ENCODE measurements at regions not wholly inside any gene's neighbourhood (a gene's known extent, or its start where the extent isn't known, plus 50 kb on each side); places are given as distances from the start of the nearest gene placed in this dataset.
"Not testable (repeated sequence)": the region's sequence is repeated elsewhere in the genome, so short reads cannot be mapped to it uniquely, and the experiment has no call there.

GRCh38 chr2:87325042-87325910 lies 303.6 kb upstream of the PLGLB1 start:
- DNase-seq; H3K9me3 ChIP-seq; H3K4me3 ChIP-seq; H3K4me1 ChIP-seq; FAIRE-seq; H3K27me3 ChIP-seq; intact Hi-C loops (cut with DNase I); H3K27ac ChIP-seq; H3K36me3 ChIP-seq: not testable (repeated sequence)
- peak in 2 of 4 donors; percentile 20 to 42 for ATAC-seq
- 56 to 60% methylated on average over 3 to 5 of the region's 12 CpGs for WGBS, 2 donors

GRCh38 chr2:87325911-87326294 lies 304.3 kb upstream of the PLGLB1 start:
- H3K36me3 ChIP-seq; H3K4me3 ChIP-seq; DNase-seq; ATAC-seq; intact Hi-C loops (cut with DNase I); H3K9me3 ChIP-seq; FAIRE-seq; H3K27me3 ChIP-seq; H3K27ac ChIP-seq; H3K4me1 ChIP-seq: not testable (repeated sequence)
- WGBS, 2 donors = 78 to 82% methylated on average over 2 of the region's 2 CpGs

- FAIRE-seq; H3K27ac ChIP-seq; intact Hi-C loops (cut with DNase I); H3K27me3 ChIP-seq; H3K36me3 ChIP-seq; H3K4me3 ChIP-seq; DNase-seq; H3K9me3 ChIP-seq; H3K4me1 ChIP-seq: not testable (repeated sequence)
- 73 to 84% methylated on average over 2 of the region's 3 CpGs for WGBS, 2 donors
- peak in 1 of 4 donors; percentile 23 for ATAC-seq
Observed at GRCh38 chr2:87326754-87327153, 305.1 kb upstream of the PLGLB1 start.

- intact Hi-C loops (cut with DNase I); H3K4me1 ChIP-seq; H3K4me3 ChIP-seq; H3K9me3 ChIP-seq; H3K27me3 ChIP-seq; DNase-seq; ATAC-seq; FAIRE-seq; H3K36me3 ChIP-seq; H3K27ac ChIP-seq: not testable (repeated sequence)
- WGBS, 2 donors = 63 to 72% methylated on average over 3 to 4 of the region's 4 CpGs
Observed at GRCh38 chr2:87327648-87328371, 306.2 kb upstream of the PLGLB1 start.

- ATAC-seq; H3K4me1 ChIP-seq; H3K9me3 ChIP-seq; H3K36me3 ChIP-seq; H3K27me3 ChIP-seq; FAIRE-seq; H3K27ac ChIP-seq; DNase-seq; H3K4me3 ChIP-seq; intact Hi-C loops (cut with DNase I): not testable (repeated sequence)
- WGBS, 2 donors = 89 to 94% methylated on average over 5 to 6 of the region's 7 CpGs
Observed at GRCh38 chr2:87329529-87329928, 307.9 kb upstream of the PLGLB1 start.

- FAIRE-seq; intact Hi-C loops (cut with DNase I); H3K4me1 ChIP-seq: not testable (repeated sequence)
Observed at GRCh38 chr2:87330486-87330885, 308.8 kb upstream of the PLGLB1 start.

GRCh38 chr2:87331940-87332583 lies 310.4 kb upstream of the PLGLB1 start:
- H3K36me3 ChIP-seq; intact Hi-C loops (cut with DNase I); H3K4me1 ChIP-seq; H3K27me3 ChIP-seq; H3K27ac ChIP-seq; H3K9me3 ChIP-seq; FAIRE-seq; DNase-seq; H3K4me3 ChIP-seq: not testable (repeated sequence)
- peak in 3 of 4 donors; percentile 67 to 77 (median 74) for ATAC-seq
- 49 to 66% methylated on average over 5 to 6 of the region's 6 CpGs for WGBS, 2 donors

More at GRCh38 chr2:87330486-87330885, 308.8 kb upstream of the PLGLB1 start:
- not testable (repeated sequence) for H3K4me3 ChIP-seq, H3K27ac ChIP-seq, H3K27me3 ChIP-seq, H3K36me3 ChIP-seq, DNase-seq, H3K9me3 ChIP-seq, ATAC-seq
- WGBS, 2 donors = no CpG with 5 or more reads among the region's 4 CpGs

- H3K9me3 ChIP-seq; ATAC-seq; DNase-seq; H3K27ac ChIP-seq; FAIRE-seq; H3K36me3 ChIP-seq; intact Hi-C loops (cut with DNase I); H3K4me1 ChIP-seq; H3K27me3 ChIP-seq; H3K4me3 ChIP-seq: not testable (repeated sequence)
- 59 to 60% methylated on average over 2 of the region's 2 CpGs for WGBS, 2 donors
Observed at GRCh38 chr2:87334888-87335287, 313.2 kb upstream of the PLGLB1 start.

GRCh38 chr2:87338998-87339397 lies 317.4 kb upstream of the PLGLB1 start:
- intact Hi-C loops (cut with DNase I); H3K36me3 ChIP-seq; H3K27me3 ChIP-seq; DNase-seq; H3K4me1 ChIP-seq; H3K27ac ChIP-seq; H3K9me3 ChIP-seq; FAIRE-seq; H3K4me3 ChIP-seq: not testable (repeated sequence)
- 6 to 10% methylated on average over 1 of the region's 1 CpG for WGBS, 2 donors
- ATAC-seq = peak in 3 of 4 donors; percentile 73 to 92 (median 81)

All from pancreas (tissue), 10 donors.